Stomach (tissue), 8 donors: ENCODE measurements at regions not wholly inside any gene's neighbourhood (a gene's known extent, or its start where the extent isn't known, plus 50 kb on each side); places are given as distances from the start of the nearest gene placed in this dataset.
A peak's percentile ranks its signal among the peaks of the same experiment; 100 is the strongest.

Experiments used
- DNase-seq, 2 donors: peaks; one replicate each; pipeline versions ENCODE4 v3.0.0 to v3.0.0-alpha.2; 2013 to 2019
- H3K27ac ChIP-seq, 5 donors: fragments of 200-600 bp in 4 of 5; sonication (generic) in 4 of 5; one replicate each; pipeline ENCODE4 v1.5.1; 2013 to 2019; ENCODE audit warnings: mild to moderate bottlenecking in 1 of 5, moderate library complexity in 1 of 5
- H3K27me3 ChIP-seq, 3 donors: fragments of 200-600 bp; sonication (generic); one replicate each; pipeline ENCODE4 v1.5.1; 2017 to 2019; ENCODE audit warnings: mixed run types in 1 of 3
- H3K36me3 ChIP-seq, 4 donors: fragments of 200-600 bp; sonication (generic); 1 replicate in 3 of 4; 2 replicates in 1 of 4; pipeline ENCODE4 v1.5.1; 2016 to 2019
- H3K4me1 ChIP-seq, 4 donors: fragments of 200-600 bp; sonication (generic); one replicate each; pipeline ENCODE4 v1.5.1; 2016 to 2019
- H3K4me3 ChIP-seq, 4 donors: fragments of 200-600 bp; sonication (generic) in 3 of 4; one replicate each; pipeline ENCODE4 v1.5.1; 2016 to 2019; ENCODE audit warnings: mild to moderate bottlenecking in 1 of 4
- H3K9me3 ChIP-seq, 4 donors: fragments of 200-600 bp; sonication (generic); one replicate each; pipeline ENCODE4 v1.5.1; 2016 to 2019
- CTCF ChIP-seq, 7 experiments: fragments of 450-650 bp in 4 of 7; fragments of 200-600 bp in 3 of 7; sonication (generic) in 3 of 7; IDR thresholded peaks; one replicate each; pipeline ENCODE4 v1.5.1; 2016 to 2019; ENCODE audit warnings: antibody characterized with exemption in 7 of 7, control low read depth in 2 of 7, mild to moderate bottlenecking in 1 of 7
- EP300 ChIP-seq: sonication (generic); formaldehyde crosslinking; IDR thresholded peaks from one replicate; pipeline ENCODE4 v1.6.1; 2017; ENCODE audit warnings: antibody characterized with exemption
- POLR2A ChIP-seq, 4 donors: fragments of 450-650 bp; IDR thresholded peaks; one replicate each; pipeline ENCODE4 v1.6.1; 2016; ENCODE audit warnings: antibody characterized with exemption in 4 of 4, control low read depth in 2 of 4, mild to moderate bottlenecking in 1 of 4, moderate library complexity in 1 of 4
- POLR2AphosphoS5 ChIP-seq, 3 donors: sonication (generic); formaldehyde crosslinking; IDR thresholded peaks; one replicate each; pipeline ENCODE4 v1.6.1; 2016; ENCODE audit warnings: antibody characterized with exemption in 3 of 3
- WGBS, 5 donors: extraction: QIAGEN DNeasy Blood & Tissue Kit in 3 of 5; methylation state at CpG; one replicate each; pipeline versions ENCODE4 v1.1.5 to v1.1.7; 2013 to 2018; 5-methylcytosine and 5-hydroxymethylcytosine counted together
- intact Hi-C: fragments of 100-400 bp; cut with DNase I; formaldehyde crosslinking; loops from one replicate; pipeline ENCODE4 v1.15.1; 2023; ENCODE audit warnings: low total_unique reads
- donor health status: healthy with polysubstance abuse.
- donor health status: Bipolar disorder and iron deficiency.
- donor health status: healthy.

- intact Hi-C loops: no loop called here
- TF ChIP-seq EP300 (no peak), CTCF (IDR thresholded peaks at IDR 0.05) (no peak)
Measured at GRCh38 chr14:89022274-89022673, 197.8 kb downstream of the TTC8 start.

GRCh38 chr14:89024691-89025090, 200.2 kb downstream of the TTC8 start:
- intact Hi-C loops: loop anchor here (5.0 kb wide), 1 partner anchor 893 kb away; no protein-coding TSS in a partner anchor
- 86 to 93% (median 92%) methylated on average over 4 of the region's 4 CpGs for WGBS, 5 donors

More at GRCh38 chr14:89022274-89022673, 197.8 kb downstream of the TTC8 start:
- no peak for DNase-seq
- Histone ChIP-seq H3K9me3 (no peaks in the 10 kb centered on the region), H3K27ac (no peak overlapping the region), H3K36me3 (no peaks in the 10 kb centered on the region), H3K27me3 (peaks cover 0 to 33% (median 5%) of the 10 kb centered on the region in 3 donors), H3K4me1 (peaks cover 7 to 15% (median 9%) of the 10 kb centered on the region in 4 donors), H3K4me3 (no peak overlapping the region)
- WGBS, 5 donors: 77 to 92% (median 87%) methylated on average over 4 of the region's 4 CpGs

GRCh38 chr14:89025561-89026236, 201.2 kb downstream of the TTC8 start:
- whole genome bisulfite sequencing, 5 donors: 60 to 71% (median 64%) methylated on average over 15 of the region's 15 CpGs
- no peak overlapping the region for H3K4me3 ChIP-seq

More at GRCh38 chr14:89024691-89025090, 200.2 kb downstream of the TTC8 start:
- Histone ChIP-seq H3K4me3 (no peak overlapping the region), H3K4me1 (peaks cover 13 to 21% (median 14%) of the 10 kb centered on the region in 4 donors), H3K36me3 (no peaks in the 10 kb centered on the region), H3K27me3 (peaks cover 0 to 56% (median 10%) of the 10 kb centered on the region in 3 donors), H3K27ac (no peak overlapping the region), H3K9me3 (no peaks in the 10 kb centered on the region)
- no peak for DNase-seq
- TF ChIP-seq POLR2A (IDR thresholded peaks at IDR 0.05) (no peak), CTCF (IDR thresholded peaks at IDR 0.05) (no peak), EP300 (no peak), POLR2AphosphoS5 (IDR thresholded peaks at IDR 0.05) (no peak)

More at GRCh38 chr14:89025561-89026236, 201.2 kb downstream of the TTC8 start:
- peak in 1 of 2 donors; percentile 32 for DNase-seq
- H3K4me1 ChIP-seq: peaks cover 13 to 21% (median 14%) of the 10 kb centered on the region in 4 donors
- H3K27me3 ChIP-seq: peaks cover 0 to 63% (median 10%) of the 10 kb centered on the region in 3 donors
- intact Hi-C loops: loop anchor here (5.0 kb wide), 1 partner anchor 892 kb away; no protein-coding TSS in a partner anchor
- no peaks in the 10 kb centered on the region for H3K9me3 ChIP-seq
- H3K27ac ChIP-seq: peak overlapping the region in 1 of 5 donors; percentile 14
- TF ChIP-seq CTCF (IDR thresholded peaks at IDR 0.05) (no peak), EP300 (no peak), POLR2A (IDR thresholded peaks at IDR 0.05) (no peak), POLR2AphosphoS5 (IDR thresholded peaks at IDR 0.05) (no peak)
- no peaks in the 10 kb centered on the region for H3K36me3 ChIP-seq
